HG03354 (cell line): ENCODE measurements at regions not wholly inside any gene's neighbourhood (a gene's known extent, or its start where the extent isn't known, plus 50 kb on each side); places are given as distances from the start of the nearest gene placed in this dataset.
"Not testable (repeated sequence)": the region's sequence is repeated elsewhere in the genome, so short reads cannot be mapped to it uniquely, and the experiment has no call there.

Source experiments
- ATAC-seq: cut with Tn5 transposase; IDR thresholded peaks from one replicate; pipeline ENCODE4 v1.9.1; 2021; ENCODE audit warnings: mild to moderate bottlenecking; ENCODE audit not compliant: unreplicated experiment, poor library complexity, severe bottlenecking

DNA sequence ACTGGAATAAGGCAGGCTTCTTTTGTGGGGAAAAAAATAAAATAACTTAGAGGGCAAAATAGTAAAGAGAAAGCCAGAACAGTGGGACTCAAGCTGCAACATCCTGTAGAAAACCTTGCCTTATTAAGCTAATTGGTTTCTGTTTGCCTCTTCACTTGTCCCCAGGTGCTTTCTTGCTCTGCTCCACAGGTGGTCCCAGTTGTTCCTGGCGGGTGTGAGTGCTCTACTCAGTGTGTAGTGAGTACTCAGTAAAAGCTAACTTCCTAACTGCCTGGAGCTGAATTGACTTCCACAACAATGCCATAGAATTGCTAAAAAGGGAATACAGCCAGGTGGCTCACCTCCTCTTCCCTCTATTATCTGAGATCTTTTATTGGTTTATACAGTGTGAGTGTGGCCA is 930.2 kb downstream of the C4orf33 start:
- no peak for ATAC-seq

DNA sequence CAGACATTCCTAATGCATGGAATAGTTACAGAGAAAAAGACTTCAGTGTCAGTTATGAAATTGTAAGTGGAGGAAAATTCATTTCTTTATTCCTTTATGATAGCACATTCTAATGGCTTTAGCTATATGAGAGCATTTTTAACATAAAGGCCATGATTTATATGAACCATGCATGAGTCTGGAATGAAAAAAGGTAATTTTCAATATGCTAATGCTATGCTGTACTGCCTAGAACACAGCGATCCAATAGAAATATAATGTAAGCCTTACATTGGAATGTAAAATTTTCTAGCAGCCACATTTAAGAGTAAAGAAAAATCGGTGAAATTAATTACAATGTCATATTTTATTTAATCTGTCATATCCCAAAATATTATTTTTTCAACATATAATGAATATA is 932.0 kb downstream of the C4orf33 start:
- ATAC-seq: no peak

DNA sequence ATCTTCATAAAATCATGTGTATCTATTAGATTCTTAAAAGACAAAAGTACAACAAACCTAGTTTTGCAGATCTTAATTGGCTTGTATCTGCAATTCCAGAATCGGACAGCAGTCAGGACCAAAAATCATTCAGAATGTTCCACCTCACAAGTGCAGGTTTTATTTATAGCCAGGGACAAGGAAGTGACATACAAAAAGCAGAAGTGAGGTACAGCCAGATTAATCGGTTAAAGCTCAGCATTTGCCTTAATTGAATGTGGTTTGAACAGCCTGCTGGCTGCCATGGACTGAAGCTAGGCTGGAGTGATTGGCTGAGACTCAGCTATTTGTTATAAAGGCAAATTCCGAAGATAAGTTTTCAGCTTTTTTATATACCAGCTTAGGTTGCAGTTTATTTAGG is 932.6 kb downstream of the C4orf33 start:
- ATAC-seq: peak; percentile 98

DNA sequence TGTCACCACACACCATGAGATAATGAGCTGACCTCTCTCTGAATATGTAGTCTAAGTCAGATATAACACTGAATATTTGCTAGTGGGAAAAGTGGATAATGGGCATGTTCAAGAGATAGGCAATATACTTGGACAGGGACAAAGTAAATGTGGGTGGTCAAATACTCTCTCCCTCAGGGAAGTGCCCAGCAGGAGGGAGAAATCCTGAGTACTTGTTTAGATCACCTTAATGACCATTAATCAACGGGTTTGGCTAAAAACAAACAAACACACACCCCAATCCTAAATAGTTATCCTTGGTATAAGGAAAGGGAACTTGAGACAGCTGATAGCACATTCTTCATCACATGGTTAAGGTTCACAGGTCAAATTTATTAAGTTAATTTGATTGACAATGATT is 933.5 kb downstream of the C4orf33 start:
- ATAC-seq: no peak

DNA sequence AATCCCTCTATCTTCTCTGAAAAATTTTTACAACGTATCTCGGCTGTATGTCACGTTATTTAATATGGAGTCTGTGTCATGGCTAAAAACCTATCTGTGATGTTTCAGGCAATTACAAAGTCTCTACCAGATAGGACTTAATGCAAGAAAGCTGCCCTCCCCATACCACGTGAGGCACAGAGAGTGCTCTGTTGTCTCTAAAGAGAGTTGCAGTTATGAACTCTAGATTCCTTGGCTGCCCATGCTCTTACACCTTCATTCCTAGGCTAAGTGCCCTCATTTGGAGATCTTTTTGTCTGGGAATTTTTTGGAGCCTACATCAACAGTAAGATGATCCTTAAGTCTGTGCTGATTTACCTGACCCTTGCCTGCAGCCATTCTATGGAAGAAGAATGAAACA is 935.9 kb downstream of the C4orf33 start:
- no peak for ATAC-seq

DNA sequence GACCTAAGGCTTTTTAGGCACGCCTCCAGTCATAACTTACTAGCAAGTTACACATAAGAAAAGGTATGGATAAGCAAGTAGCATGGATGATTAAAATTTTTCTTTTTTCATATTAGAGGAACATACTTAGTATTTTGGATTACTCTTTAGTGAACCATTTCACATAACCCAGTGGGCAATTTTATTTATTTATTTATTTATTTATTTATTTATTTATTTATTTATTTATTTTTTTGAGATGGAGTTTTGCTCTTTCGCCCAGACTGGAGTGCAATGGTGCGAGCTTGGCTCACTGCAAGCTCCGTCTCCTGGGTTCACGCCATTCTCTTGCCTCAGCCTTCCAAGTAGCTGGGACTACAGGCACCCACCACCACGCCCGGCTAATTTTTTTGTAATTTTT is 937.7 kb downstream of the C4orf33 start:
- ATAC-seq: not testable (repeated sequence)

DNA sequence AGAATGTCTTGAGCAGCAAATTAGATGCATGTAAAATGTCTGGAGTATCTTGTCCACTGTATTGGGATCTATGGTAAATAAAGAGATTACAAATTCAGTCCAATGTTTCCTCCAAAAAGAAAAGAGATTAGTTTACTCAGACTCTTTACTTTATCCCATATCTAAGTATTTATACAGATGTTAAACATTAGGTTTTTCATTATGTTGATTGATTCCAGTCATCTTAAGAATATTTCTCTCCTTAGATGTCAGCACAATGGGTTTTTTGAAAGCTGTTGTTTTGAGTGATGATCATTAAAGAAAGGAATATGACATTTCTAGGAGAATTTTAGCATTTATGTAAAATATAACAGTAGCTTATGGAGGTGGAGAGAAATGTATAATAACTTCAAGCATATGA is 938.9 kb downstream of the C4orf33 start:
- no peak for ATAC-seq

DNA sequence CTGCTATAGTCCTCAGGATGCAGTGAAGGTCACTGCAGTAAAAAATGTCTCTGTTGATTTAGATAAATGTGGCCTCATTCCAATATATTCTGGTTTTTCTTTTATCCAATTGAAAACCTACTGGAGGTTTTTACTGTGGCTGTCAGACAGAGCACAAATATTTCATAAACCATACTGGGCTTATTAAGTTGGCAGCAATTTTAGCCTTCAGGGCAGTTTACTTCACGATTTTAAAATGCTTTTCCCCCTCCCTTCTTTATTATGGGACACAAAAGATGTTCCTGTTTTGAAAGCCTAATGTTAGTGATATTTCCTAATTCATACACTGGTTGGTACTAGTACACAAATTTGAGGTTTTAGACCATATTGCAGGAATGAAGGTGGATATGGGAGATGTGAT is 939.4 kb downstream of the C4orf33 start:
- no peak for ATAC-seq

DNA sequence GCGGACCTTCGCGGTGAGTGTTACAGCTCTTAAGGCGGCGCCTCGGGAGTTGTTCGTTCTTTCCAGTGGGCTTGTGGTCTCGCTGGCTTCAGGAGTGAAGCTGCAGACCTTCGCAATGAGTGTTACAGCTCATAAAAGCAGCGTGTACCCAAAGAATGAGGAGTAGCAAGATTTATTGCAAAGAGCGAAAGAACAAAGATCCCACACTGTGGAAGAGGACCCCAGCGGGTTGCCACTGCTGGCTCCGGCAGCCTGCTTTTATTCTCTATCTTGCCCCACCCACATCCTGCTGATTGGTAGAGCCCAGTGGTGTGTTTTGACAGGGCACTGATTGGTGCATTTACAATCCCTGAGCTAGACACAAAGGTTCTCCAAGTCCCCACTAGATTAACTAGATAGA is 941.9 kb downstream of the C4orf33 start:
- not testable (repeated sequence) for ATAC-seq

DNA sequence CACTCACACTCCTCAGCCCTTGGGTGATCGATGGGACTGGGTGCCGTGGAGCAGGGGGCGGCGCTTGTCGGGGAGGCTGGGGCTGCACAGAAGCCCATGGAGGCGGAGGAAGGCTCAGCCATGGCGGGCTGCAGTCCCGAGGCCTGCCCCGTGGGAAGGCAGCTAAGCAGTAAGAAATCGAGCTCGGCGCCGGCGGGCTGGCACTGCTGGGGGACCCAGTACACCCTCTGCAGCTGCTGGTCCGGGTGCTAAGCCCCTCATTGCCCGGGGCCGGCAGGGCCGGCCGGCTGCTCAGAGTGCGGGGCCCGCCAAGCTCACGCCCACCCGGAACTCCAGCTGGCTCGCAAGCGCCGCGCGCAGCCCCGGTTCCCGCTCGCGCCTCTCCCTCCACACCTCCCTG is 942.6 kb downstream of the C4orf33 start:
- ATAC-seq: not testable (repeated sequence)

DNA sequence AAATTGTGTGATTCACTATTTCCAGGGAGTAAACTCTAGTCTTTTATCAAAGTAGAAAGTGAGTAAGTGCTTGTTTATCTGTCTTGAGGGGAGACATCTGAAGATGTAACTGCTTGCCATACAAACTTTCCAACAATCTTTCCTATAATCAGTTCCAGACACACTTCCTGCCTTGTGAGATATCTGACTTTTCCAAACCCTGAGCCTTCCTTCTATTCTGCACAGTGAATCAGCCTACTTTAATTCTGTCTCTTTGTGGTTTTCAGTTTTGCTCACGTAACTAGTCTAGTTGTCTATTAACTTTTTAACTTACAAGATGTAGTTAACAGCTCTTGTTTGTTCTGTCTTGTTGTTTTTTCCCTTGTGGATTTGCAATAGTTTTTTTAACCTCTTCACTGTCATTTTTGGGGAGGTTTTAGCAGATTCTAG is 947.8 kb downstream of the C4orf33 start:
- ATAC-seq: peak; percentile 90

DNA sequence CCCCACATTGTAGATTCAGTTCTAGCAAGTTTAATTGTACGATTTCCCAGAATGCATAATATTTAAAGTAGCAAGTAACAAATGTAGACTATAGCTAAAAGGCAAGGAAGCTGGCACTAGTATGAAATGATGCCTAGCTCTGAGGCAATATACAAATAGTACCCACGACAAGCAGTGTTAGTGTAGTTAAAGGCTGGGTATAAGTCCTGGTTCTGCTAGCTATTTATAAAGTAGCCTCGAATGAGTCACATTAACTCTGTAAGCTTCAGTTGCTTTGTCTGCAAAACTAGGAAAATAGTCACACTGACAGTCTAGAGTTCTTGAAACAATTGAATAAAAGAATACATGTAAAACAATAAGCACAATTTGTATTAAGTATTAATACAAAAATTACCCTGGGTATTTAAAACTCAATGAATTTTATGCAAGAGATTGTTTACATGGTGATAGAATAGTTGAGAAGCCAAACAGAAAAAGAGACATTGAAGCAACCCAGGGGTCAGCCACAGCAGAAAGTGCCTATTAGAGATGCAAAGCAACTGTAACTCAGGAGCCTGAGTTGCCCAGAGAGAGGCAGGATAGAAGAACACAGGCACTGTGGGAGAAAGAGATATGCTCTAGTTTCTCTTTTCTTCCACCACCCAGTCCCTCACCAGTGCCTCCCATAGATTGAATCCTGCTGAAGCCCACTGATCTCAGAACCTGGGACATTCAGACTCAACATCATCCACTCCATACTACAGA is 949.0 kb downstream of the C4orf33 start:
- peak; percentile 60 for ATAC-seq

DNA sequence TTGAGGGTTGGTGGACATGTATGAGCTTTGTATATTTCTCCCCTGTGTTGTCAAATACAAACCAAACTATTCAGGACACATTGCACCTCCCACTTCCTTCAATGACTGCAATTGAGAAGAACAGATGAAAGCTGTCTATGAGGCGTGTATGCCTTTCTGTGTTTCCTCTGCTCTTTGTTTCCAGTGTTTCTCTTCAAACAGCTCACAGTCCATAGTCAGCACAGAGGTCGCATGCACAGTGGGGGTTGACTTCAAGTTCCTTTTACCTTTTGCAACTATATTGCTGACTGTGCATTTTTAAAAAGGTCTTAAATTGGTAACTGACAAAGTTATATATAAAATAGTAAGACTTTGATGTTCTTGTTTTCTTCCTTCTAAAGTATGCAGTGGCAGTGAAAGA is 957.8 kb downstream of the C4orf33 start:
- no peak for ATAC-seq

DNA sequence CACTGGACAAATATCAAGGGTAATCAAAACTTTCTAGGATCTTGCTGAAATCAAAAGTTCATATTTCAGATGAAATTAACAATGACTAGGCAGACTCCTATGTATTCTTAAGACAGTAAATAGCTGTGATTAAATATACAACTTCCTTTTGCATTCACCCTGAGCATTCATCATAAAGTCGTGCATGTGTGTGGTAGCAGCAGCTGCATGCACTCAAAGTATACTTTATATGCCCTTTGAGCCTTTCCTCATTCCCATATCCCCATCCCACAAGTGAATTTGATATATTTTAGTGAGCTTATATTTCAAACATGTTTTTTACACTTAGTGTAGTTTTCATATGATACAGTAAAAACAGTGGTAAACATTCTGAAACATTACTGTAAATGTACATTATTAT is 959.0 kb downstream of the C4orf33 start:
- no peak for ATAC-seq

DNA sequence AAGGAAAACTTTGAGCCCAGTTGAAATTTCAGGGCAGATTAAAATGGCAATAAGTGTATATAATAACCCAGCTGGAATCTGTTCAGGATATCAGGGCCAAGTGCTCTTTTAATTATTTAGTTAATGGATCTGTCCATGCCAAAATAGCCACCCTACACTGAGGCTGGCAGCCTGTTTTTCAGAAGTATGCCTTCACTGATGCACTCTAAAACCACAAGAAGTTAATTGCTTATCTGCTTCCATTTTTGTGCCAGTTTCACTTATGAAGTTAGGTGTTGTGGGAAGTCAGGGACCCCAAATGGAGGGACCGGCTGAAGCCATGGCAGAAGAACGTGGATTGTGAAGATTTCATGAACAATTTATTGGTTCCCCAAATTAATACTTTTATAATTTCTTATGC is 960.3 kb downstream of the C4orf33 start:
- ATAC-seq: no peak

DNA sequence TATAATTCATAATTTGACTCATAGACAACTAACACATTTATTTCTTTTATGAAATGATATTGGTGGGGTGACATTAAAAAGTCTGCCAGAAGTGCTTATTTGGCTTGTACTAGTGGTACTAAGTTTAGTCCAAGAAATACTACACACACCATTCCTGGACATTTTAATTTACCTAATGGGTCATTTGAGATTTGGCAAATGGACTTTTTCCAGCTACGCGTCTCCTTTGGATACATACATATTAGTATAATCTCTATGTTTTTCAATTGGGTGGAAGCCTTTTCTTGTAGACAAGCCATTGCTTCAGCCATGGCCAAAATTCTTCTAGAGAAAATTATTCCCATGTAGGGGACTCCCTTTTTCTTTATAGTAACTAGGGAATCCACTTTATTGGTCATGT is 968.5 kb downstream of the C4orf33 start:
- ATAC-seq: no peak

DNA sequence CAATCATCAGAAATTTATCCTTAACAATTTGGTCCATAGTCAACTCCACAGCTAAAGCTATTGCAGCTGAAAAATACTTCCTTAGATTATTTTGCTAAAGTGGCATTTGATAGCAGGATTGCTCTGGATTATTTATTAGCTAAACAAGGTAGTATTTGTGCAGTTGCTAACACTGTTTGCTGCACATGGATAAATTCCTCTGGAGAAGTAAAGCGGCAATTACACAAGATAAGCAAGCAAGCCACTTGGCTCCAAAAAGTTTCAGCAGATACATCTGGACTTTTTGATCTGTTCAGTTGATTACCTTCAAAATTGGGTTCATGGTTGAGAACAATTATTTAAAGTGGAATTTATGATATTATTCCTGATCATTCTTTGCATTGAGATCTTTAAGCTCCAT is 971.5 kb downstream of the C4orf33 start:
- no peak for ATAC-seq

DNA sequence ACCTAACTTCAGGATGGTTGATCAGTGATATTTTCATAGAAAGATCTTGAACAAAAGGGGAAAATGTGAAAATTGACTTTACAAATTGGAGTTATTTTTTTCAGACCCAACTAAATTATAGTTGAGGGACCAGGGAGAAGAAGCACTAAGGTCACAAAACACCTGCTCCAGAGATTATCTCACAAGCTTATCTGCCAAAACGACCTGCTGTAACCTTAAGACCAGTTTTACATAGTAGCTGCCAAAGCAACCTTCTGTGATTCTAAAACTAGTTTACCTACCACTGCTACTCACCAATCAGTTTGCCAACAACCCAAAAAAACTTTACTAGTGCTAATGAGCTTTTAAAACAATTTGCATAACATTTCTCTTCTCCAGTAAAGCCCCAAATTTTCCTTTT is 972.1 kb downstream of the C4orf33 start:
- ATAC-seq: no peak

DNA sequence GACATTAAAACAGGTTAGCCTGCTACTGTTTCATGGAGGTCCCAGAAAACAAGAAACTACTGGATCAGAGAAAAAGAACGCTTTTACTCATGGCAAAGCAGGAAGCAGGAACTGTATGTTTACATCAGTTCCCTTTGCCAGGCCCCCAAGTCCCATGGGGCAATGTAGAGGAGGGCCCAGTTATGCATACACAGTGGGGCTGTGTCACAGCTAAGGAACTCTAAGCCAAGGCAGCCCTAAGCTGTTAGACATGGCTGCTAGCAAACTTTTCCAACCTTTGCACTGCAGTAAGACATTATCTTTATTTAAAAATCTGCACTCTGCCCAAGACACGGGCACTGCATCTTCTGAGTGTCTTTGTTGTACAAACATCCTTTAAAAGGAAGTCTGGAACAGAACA is 975.8 kb downstream of the C4orf33 start:
- ATAC-seq: no peak

DNA sequence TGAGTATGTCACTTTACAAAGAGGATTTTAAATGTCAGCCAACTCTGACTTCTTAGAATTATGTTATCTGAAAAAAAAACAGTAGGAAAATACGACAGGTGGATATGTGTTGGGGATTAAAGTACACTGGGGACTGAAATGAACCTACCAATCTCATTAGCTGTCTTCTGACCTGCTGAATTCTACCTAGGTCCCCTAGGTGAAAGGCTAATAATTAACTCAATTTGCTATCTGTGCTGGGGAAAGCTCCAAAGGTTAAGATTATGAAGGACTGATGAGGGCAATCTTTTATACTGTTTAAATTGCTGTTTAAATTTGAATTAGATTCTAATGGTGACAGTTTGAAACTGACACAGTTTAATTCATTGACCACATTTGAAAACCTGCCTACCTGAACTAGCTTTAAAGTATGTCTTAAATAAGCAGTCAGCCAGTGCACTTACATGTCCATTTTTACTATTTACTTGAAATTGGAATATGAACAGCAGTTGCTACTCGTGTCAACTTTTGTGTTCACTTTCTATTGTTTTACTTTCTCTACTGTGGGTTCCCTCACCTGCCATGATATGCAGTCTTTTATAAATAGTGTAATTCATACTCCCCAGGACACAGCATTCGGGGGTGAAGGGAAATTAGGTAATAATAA is 977.3 kb downstream of the C4orf33 start:
- ATAC-seq: no peak

DNA sequence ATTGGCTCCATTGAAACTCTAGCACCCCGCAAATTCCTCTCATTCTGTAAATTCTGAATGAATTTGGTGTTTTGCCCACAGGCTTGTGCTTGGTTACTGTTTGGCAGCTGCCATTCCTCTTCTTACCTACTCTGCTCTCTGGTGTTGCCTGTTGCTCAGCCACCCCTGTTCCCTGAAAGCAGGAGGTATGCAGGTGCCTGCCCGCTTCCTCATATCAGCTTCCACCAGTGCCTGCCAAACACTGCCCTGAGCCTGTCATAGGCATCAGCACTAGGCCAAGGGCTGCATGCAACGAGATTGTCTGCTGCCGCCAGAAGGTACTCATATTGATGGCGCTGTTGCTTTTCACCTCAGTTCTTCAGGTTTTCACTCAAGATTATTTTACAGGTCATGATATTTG is 978.1 kb downstream of the C4orf33 start:
- no peak for ATAC-seq

DNA sequence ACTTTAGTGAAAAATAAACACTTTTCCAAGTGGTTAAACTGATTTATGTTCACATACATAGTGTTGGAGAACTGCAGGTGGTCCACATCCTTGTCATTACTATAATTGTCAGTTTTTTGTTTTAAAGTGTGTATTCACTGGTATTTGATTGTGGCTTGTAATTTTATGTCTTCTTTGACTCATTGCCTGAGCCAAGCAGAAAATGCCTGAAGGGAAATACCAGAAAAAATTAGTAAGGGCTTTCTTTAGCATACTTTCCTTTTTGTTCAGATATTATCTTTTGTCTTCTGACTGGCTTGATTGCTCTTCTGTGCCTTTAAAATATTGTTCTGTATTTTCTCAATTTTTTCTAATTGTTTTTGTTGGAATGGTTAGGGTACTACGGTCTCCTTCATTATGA is 981.3 kb downstream of the C4orf33 start:
- ATAC-seq: no peak
